NCI-H82 (cell line): ENCODE measurements at regions not wholly inside any gene's neighbourhood (a gene's known extent, or its start where the extent isn't known, plus 50 kb on each side); places are given as distances from the start of the nearest gene placed in this dataset.

ENCODE experiments used
- DNase-seq: peaks from one replicate; lab custom pipeline; 2025; lab: John Stamatoyannopoulos, UW

DNA sequence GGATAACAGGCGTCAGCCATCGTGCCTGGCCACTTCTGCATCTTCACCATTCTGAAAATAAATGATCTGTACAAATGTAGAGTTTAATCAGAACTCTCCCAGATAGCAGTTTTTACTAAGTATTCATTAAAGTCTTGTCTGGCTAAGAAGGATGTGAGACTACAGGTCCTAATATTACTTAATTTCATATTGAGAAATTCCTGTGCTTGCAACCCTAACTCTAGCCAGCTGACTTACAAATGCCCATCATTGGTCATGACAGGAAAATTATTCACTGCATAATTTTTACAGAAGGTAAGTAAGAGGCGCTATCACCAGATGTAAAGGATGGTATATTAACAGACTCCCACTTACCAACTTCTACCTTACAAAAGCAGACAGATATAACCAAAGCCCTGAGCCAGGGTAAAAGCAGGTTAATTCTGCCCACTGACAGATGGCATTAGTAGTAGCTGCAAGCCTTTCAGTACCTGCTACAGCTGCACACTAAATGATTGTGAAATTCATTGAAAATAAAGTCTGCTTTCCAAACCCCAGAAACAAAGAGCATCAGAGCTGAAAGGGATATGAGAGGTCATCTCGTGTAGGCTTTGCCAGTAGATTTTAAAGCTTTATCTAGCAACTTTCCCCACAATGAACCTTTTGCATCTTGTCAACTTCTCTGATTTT is 55.9 kb upstream of the FOXN2 start:
- peak; percentile 49 for DNase-seq

DNA sequence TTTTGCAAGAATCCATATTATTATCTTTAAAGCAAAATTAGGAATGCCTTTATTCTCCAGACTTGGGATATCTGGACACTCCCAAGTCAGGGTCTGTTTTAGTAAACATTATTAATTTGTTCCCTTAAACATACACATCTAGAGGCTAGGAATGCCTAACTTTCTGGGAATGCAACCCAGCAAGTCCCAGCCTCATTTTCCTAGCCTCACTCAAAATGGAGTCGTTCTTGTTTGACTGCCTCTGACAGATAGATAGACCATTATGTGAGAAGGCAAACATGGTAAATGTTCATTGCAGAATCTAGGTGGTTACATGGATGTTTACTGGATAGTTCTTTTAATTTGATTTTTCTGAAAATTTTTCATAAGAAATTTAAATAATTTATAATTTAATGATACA is 54.7 kb upstream of the FOXN2 start:
- no peak for DNase-seq

DNA sequence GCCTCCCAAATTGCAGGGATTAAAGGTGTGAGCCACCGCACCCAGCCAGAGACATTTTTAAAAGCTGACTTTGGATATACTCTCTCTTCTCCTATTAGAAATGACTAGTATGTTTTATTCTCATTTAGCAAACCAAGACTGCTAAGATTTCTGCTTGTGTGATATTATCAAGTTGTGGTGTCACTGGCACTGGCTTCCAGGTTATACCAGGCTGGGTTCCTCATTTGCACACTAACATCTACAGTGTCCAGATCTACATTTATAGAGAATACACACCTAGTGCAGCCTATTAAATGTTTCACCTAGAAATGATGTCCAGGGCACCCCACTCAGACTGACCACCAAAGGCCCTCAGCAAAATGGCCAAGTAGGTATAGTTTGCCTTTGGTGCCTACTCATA is 49.9 kb upstream of the FOXN2 start:
- no peak for DNase-seq
